HCT116 (cell line): ENCODE measurements at regions not wholly inside any gene's neighbourhood (a gene's known extent, or its start where the extent isn't known, plus 50 kb on each side); places are given as distances from the start of the nearest gene placed in this dataset.

ENCODE experiments used
- ATAC-seq: fragments of 200-7000 bp; cut with Tn5 transposase; 2 replicates; pipeline ENCODE4 v1.9.1; 2020; ENCODE audit warnings: mild to moderate bottlenecking, moderate library complexity
- BruUV-seq: library from RNA; stranded (reverse); fragments of 400-500 nt; replicated peaks from 2 replicates; lab custom pipeline; 2021; lab: Mats Ljungman, UMichigan
- CTCF ChIA-PET: fragments of 300-600 bp; sonication (Branson Sonifier 250); formaldehyde crosslinking; loops from one replicate; lab custom pipeline; 2021; ENCODE audit warnings: antibody characterized with exemption; lab: Charles Lee
- POLR2A ChIA-PET: fragments of 300-600, 350-600 bp; sonication (Branson Sonifier 250); formaldehyde crosslinking; loops from one replicate; lab custom pipeline; 2021; ENCODE audit warnings: antibody characterized with exemption; lab: Charles Lee
- RAD21 ChIA-PET, 2 experiments: fragments of 300-600 bp; sonication (Branson Sonifier 250); formaldehyde crosslinking; loops; one replicate each; lab custom pipeline; 2023; ENCODE audit warnings: low total read pairs in 2 of 2; ENCODE audit not compliant: uncharacterized antibody in 2 of 2, unreplicated experiment in 2 of 2, low non-redundant PET in 1 of 2; lab: Charles Lee
- DNase-seq: peaks from one replicate; pipeline ENCODE4 v3.0.0-alpha.2; 2010; ENCODE audit warnings: low read depth, low spot score
- H2AFZ ChIP-seq: fragments of 200-600 bp; shearing (Covaris generic), sonication (generic); 2 replicates; pipeline ENCODE4 v1.6.1; 2017; ENCODE audit warnings: low read depth, mixed run types, mixed read lengths, antibody characterized with exemption, low read length; ENCODE audit not compliant: poor library complexity, severe bottlenecking
- H3K27ac ChIP-seq: 2 replicates; pipeline ENCODE4 v1.5.1; 2012; ENCODE audit warnings: low read depth, low read length
- H3K27me3 ChIP-seq: fragments of 200-600 bp; sonication (generic); 2 replicates; pipeline ENCODE4 v1.6.1; 2016; ENCODE audit warnings: mixed run types, low read length, mixed read lengths; ENCODE audit not compliant: insufficient read depth
- H3K36me3 ChIP-seq, 2 experiments: fragments of 200-500 bp in 1 of 2; fragments of 200-600 bp in 1 of 2; sonication (Bioruptor generic) in 1 of 2; sonication (generic) in 1 of 2; 2 replicates each; pipeline versions ENCODE4 v1.5.1 to v1.6.1; 2014 to 2016; ENCODE audit warnings: low read length in 2 of 2, inconsistent platforms in 1 of 2, mixed read lengths in 1 of 2, mixed run types in 1 of 2; ENCODE audit not compliant: insufficient read depth in 2 of 2, control insufficient read depth in 1 of 2
- H3K4me1 ChIP-seq, 2 experiments: fragments of 200-600 bp in 1 of 2; sonication (generic) in 1 of 2; 2 replicates each; pipeline versions ENCODE4 v1.5.1 to v1.6.1; 2012 to 2017; ENCODE audit warnings: low read length in 2 of 2, inconsistent platforms in 1 of 2, mild to moderate bottlenecking in 1 of 2, mixed read lengths in 1 of 2, mixed run types in 1 of 2, moderate library complexity in 1 of 2; ENCODE audit not compliant: insufficient read depth in 2 of 2, control insufficient read depth in 1 of 2
- H3K4me2 ChIP-seq: fragments of 200-600 bp; sonication (generic); 2 replicates; pipeline ENCODE4 v1.6.1; 2017; ENCODE audit warnings: mixed run types, low read length, mixed read lengths
- H3K4me3 ChIP-seq, 2 experiments: fragments of 200-600 bp in 1 of 2; sonication (generic) in 1 of 2; replicated peaks in 1 of 2; 2 replicates each; pipeline ENCODE4 v1.5.1; 2011 to 2016; ENCODE audit warnings: low read length in 2 of 2, control low read depth in 1 of 2, low read depth in 1 of 2, mild to moderate bottlenecking in 1 of 2, mixed read lengths in 1 of 2, mixed run types in 1 of 2
- H3K79me2 ChIP-seq: fragments of 200-600 bp; sonication (generic); 2 replicates; pipeline ENCODE4 v1.6.1; 2017; ENCODE audit warnings: mild to moderate bottlenecking, mixed run types, low read length, moderate library complexity, mixed read lengths; ENCODE audit not compliant: insufficient read depth
- H3K9ac ChIP-seq: fragments of 200-600 bp; sonication (generic); 2 replicates; pipeline ENCODE4 v1.6.1; 2016; ENCODE audit warnings: low read length, mixed read lengths
- H3K9me2 ChIP-seq: fragments of 200-600 bp; sonication (generic), shearing (Covaris generic); 2 replicates; pipeline ENCODE4 v1.6.1; 2017; ENCODE audit warnings: mixed run types, mild to moderate bottlenecking, moderate library complexity; ENCODE audit not compliant: insufficient read depth
- H3K9me3 ChIP-seq, 2 experiments: fragments of 200-500 bp in 1 of 2; fragments of 200-600 bp in 1 of 2; sonication (Bioruptor generic) in 1 of 2; sonication (generic) in 1 of 2; 2 replicates each; pipeline ENCODE4 v1.6.1; 2014 to 2017; ENCODE audit warnings: low read length in 2 of 2, mixed read lengths in 2 of 2, inconsistent platforms in 1 of 2, low read depth in 1 of 2, mild to moderate bottlenecking in 1 of 2, mixed run types in 1 of 2, moderate library complexity in 1 of 2; ENCODE audit not compliant: control insufficient read depth in 1 of 2, insufficient read depth in 1 of 2
- H4K20me1 ChIP-seq: fragments of 200-600 bp; sonication (generic), shearing (Covaris generic); 2 replicates; pipeline ENCODE4 v1.6.1; 2017; ENCODE audit warnings: mixed run types, mild to moderate bottlenecking, moderate library complexity; ENCODE audit not compliant: insufficient read depth
- CBX3 ChIP-seq: IDR thresholded peaks from 2 replicates; pipeline ENCODE4 v1.6.1; 2012; ENCODE audit warnings: low read depth
- CEBPB ChIP-seq: IDR thresholded peaks from 2 replicates; pipeline ENCODE4 v1.6.1; 2012; ENCODE audit warnings: low read depth
- CTCF ChIP-seq, 3 experiments: fragments of 200-600 bp in 1 of 3; sonication (generic) in 1 of 3; IDR thresholded peaks in 2 of 3; conservative IDR thresholded peaks in 1 of 3; 2 replicates each; pipeline ENCODE4 v1.5.1; 2012 to 2017; ENCODE audit warnings: low read depth in 2 of 3, low read length in 2 of 3, antibody characterized with exemption in 1 of 3, borderline replicate concordance in 1 of 3, control low read depth in 1 of 3, mild to moderate bottlenecking in 1 of 3, mixed read lengths in 1 of 3, mixed run types in 1 of 3, moderate library complexity in 1 of 3; ENCODE audit not compliant: insufficient read depth in 1 of 3
- EGR1 ChIP-seq: IDR thresholded peaks from 2 replicates; pipeline ENCODE4 v1.6.1; 2012; ENCODE audit warnings: low read depth
- FOSL1 ChIP-seq: IDR thresholded peaks from 2 replicates; pipeline ENCODE4 v1.6.1; 2012; ENCODE audit warnings: low read depth
- JUND ChIP-seq: IDR thresholded peaks from 2 replicates; pipeline ENCODE4 v1.6.1; 2012
- POLR2A ChIP-seq: IDR thresholded peaks from 2 replicates; pipeline ENCODE4 v1.7.0; 2011; ENCODE audit warnings: borderline replicate concordance; ENCODE audit not compliant: insufficient read depth, insufficient read length; ENCODE audit errors: extremely low read depth
- RAD21 ChIP-seq: IDR thresholded peaks from 2 replicates; pipeline ENCODE4 v1.6.1; 2012; ENCODE audit warnings: low read depth, mild to moderate bottlenecking
- SP1 ChIP-seq: IDR thresholded peaks from 2 replicates; pipeline ENCODE4 v1.6.1; 2012; ENCODE audit warnings: low read depth
- ZFX ChIP-seq: fragments of 450-650 bp; IDR thresholded peaks from 2 replicates; pipeline ENCODE4 v1.6.1; 2017
- intact Hi-C: fragments of 100-400 bp; cut with micrococcal nuclease; formaldehyde crosslinking; loops from 2 replicates; pipeline ENCODE4 v1.10.0; 2022

- no peaks in the 10 kb centered on the region for H4K20me1 ChIP-seq
- H3K9ac ChIP-seq: no peak overlapping the region
- H3K9me3 ChIP-seq: no peaks in the 10 kb centered on the region
- peak; percentile 77 for ATAC-seq
- ChIA-PET POLR2A (no interaction called here), RAD21 (no interaction called here), CTCF (no interaction called here)
- no TSS peak for BruUV-seq
- no peak overlapping the region for H3K27ac ChIP-seq
- no peaks in the 10 kb centered on the region for H3K27me3 ChIP-seq
- no peaks in the 10 kb centered on the region for H3K79me2 ChIP-seq
- DNase-seq: no peak
- no peak overlapping the region for H3K4me3 ChIP-seq
- no peaks in the 10 kb centered on the region for H3K9me2 ChIP-seq
- TF ChIP-seq EGR1 (no peak), FOSL1 (peak; percentile 35; the same call in 1 of the 2 replicates)
- intact Hi-C loops: loop anchor here (10.0 kb wide), 1 partner anchor 139 kb away; the partner anchor contains the start of gene GPC1
- no peaks in the 10 kb centered on the region for H3K36me3 ChIP-seq
- H2AFZ ChIP-seq: peak overlapping the region; percentile 51
- peaks cover 8 to 16% of the 10 kb centered on the region in 2 experiments for H3K4me1 ChIP-seq
- H3K4me2 ChIP-seq: peak overlapping the region; percentile 56
Observed at GRCh38 chr2:240295256-240296103, 140.0 kb upstream of the GPC1 start.

GRCh38 chr2:240296104-240296406 lies 139.4 kb upstream of the GPC1 start:
- BruUV-seq: no TSS peak
- ChIA-PET POLR2A (no interaction called here), CTCF (no interaction called here), RAD21 (no interaction called here)
- peak overlapping the region; percentile 56 for H3K4me2 ChIP-seq
- no peak overlapping the region for H3K9ac ChIP-seq
- H3K9me3 ChIP-seq: no peaks in the 10 kb centered on the region
- H3K4me3 ChIP-seq: no peak overlapping the region
- DNase-seq (no peak), ATAC-seq (peak; percentile 52)
- H3K27ac ChIP-seq: no peak overlapping the region
- peak overlapping the region; percentile 51 for H2AFZ ChIP-seq
- H3K4me1 ChIP-seq: peaks cover 8 to 16% of the 10 kb centered on the region in 2 experiments
- H4K20me1 ChIP-seq: no peaks in the 10 kb centered on the region
- H3K79me2 ChIP-seq: no peaks in the 10 kb centered on the region
- intact Hi-C loops: loop anchor here (10.0 kb wide), 1 partner anchor 139 kb away; the partner anchor contains the start of gene GPC1
- H3K9me2 ChIP-seq: no peaks in the 10 kb centered on the region
- no peak for TF ChIP-seq CTCF (IDR thresholded peaks at IDR 0.05 in 2 of 3, conservative IDR thresholded peaks at IDR 0.05 in 1 of 3; ENCODE audit: borderline replicate concordance in 1 of 3, insufficient read depth in 1 of 3, low read depth in 2 of 3, low read length in 2 of 3)
- no peak for TF ChIP-seq JUND
- no peak for TF ChIP-seq POLR2A
- TF ChIP-seq CEBPB: no peak
- TF ChIP-seq RAD21: no peak
- no peak for TF ChIP-seq ZFX
- no peak for TF ChIP-seq SP1
- TF ChIP-seq CBX3: no peak
- H3K36me3 ChIP-seq: no peaks in the 10 kb centered on the region
- no peaks in the 10 kb centered on the region for H3K27me3 ChIP-seq
